Panc1 (cell line): ENCODE measurements at regions not wholly inside any gene's neighbourhood (a gene's known extent, or its start where the extent isn't known, plus 50 kb on each side); places are given as distances from the start of the nearest gene placed in this dataset.

ENCODE experiments used
- CTCF ChIP-seq: fragments of 450-650 bp; IDR thresholded peaks from 2 replicates; pipeline ENCODE4 v1.5.1; 2017; ENCODE audit warnings: mild to moderate bottlenecking
- POLR2AphosphoS5 ChIP-seq: IDR thresholded peaks from 2 replicates; pipeline ENCODE4 v1.6.1; 2012; ENCODE audit warnings: mild to moderate bottlenecking, low read depth, low read length, moderate library complexity
- TCF7L2 ChIP-seq: IDR thresholded peaks from 2 replicates; pipeline ENCODE4 v1.6.1; 2011; ENCODE audit warnings: mild to moderate bottlenecking, low read depth, low read length, inconsistent platforms

- no peak for TF ChIP-seq TCF7L2
- no peak for TF ChIP-seq CTCF
- TF ChIP-seq POLR2AphosphoS5: no peak
These were observed 180.9 kb downstream of the KCNRG start for GRCh38 chr13:50196118-50196517.
